ENCODE measurements at regions not wholly inside any gene's neighbourhood (a gene's known extent, or its start where the extent isn't known, plus 50 kb on each side); places are given as distances from the start of the nearest gene placed in this dataset.

DNA sequence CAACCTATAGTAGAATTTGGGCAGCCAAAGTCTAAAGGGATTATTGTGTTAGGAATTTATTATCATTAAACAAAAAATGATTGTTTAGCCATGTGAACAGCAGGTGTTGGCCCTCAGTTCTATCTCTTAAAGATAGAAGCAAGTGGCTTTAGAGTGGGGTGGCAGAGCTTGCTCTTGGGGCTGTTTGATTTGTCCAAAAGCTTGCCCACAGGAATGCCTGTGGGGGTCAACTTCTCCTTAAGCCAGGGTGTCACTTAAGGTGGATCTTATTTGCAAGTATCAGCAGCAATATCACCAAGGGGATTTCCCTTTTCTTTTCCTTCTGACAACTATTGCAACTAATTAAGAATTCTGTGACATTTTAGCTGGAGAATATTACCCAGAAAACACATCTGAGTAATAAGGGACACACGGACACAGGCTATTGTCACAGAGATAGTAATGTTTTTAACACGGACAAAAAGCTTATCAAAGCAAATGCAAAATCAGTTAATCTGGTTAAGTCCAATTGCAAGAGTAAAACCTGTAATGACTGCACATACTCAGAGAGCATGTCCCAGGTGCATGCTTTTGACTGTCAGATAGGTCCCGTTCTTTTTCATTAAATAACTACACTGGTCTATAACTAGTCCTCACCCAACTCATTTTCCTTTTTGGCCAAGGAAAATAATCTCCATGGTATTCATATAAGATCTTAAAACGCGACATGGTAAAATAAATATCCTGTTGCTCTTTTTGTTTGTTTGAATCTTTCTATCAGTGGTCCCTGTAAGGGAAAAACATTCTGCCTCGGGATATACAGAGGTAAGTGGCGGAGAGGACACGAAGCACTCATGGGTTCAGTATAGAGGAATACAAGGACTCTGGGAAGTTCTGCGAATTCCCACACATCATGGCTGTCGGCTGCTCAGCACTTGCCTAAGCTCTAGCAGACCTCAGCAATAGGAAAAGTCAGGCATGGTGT lies 172.1 kb upstream of the RFC3 start:
- TF ChIP-seq, protein P1, sequence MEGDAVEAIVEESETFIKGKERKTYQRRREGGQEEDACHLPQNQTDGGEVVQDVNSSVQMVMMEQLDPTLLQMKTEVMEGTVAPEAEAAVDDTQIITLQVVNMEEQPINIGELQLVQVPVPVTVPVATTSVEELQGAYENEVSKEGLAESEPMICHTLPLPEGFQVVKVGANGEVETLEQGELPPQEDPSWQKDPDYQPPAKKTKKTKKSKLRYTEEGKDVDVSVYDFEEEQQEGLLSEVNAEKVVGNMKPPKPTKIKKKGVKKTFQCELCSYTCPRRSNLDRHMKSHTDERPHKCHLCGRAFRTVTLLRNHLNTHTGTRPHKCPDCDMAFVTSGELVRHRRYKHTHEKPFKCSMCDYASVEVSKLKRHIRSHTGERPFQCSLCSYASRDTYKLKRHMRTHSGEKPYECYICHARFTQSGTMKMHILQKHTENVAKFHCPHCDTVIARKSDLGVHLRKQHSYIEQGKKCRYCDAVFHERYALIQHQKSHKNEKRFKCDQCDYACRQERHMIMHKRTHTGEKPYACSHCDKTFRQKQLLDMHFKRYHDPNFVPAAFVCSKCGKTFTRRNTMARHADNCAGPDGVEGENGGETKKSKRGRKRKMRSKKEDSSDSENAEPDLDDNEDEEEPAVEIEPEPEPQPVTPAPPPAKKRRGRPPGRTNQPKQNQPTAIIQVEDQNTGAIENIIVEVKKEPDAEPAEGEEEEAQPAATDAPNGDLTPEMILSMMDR (IDR thresholded peaks at IDR 0.05): no peak
- no peak for TF ChIP-seq POLR2A (IDR thresholded peaks at IDR 0.05)
- no peak for TF ChIP-seq POLR2AphosphoS5 (IDR thresholded peaks at IDR 0.05)
